Adrenal gland (tissue), 9 donors: ENCODE measurements at regions not wholly inside any gene's neighbourhood (a gene's known extent, or its start where the extent isn't known, plus 50 kb on each side); places are given as distances from the start of the nearest gene placed in this dataset.

ENCODE experiments used
- DNase-seq, 7 donors: peaks; one replicate each; pipeline ENCODE4 v3.0.0-alpha.2; 2019 to 2020
- H3K27ac ChIP-seq, 5 donors: fragments of 200-600 bp; sonication (generic) in 4 of 5; 1 replicate in 3 of 5; 2 replicates in 2 of 5; pipeline versions ENCODE4 v1.5.1 to v1.8.0; 2016 to 2020; ENCODE audit warnings: mild to moderate bottlenecking in 1 of 5
- H3K27me3 ChIP-seq: fragments of 200-600 bp; 2 replicates; pipeline ENCODE4 v1.8.0; 2021
- H3K36me3 ChIP-seq, 2 donors: fragments of 200-600 bp; replicated peaks in 1 of 2; 1 replicate in 1 of 2; 2 replicates in 1 of 2; pipeline versions ENCODE4 v1.5.1 to v1.8.0; 2018 to 2022
- H3K4me1 ChIP-seq, 2 donors: fragments of 200-600 bp; replicated peaks in 1 of 2; 1 replicate in 1 of 2; 2 replicates in 1 of 2; pipeline versions ENCODE4 v1.5.1 to v1.8.0; 2018 to 2021
- H3K4me3 ChIP-seq, 4 donors: fragments of 200-600 bp; sonication (generic) in 3 of 4; one replicate each; pipeline ENCODE4 v1.5.1; 2016 to 2018
- H3K9me3 ChIP-seq, 3 donors: fragments of 200-600 bp; sonication (generic) in 1 of 3; replicated peaks in 1 of 3; 1 replicate in 2 of 3; 2 replicates in 1 of 3; pipeline versions ENCODE4 v1.5.1 to v1.8.0; 2016 to 2021
- CTCF ChIP-seq, 6 experiments: fragments of 450-650 bp in 4 of 6; fragments of 200-600 bp in 2 of 6; sonication (generic) in 1 of 6; IDR thresholded peaks; 1 replicate in 5 of 6; 2 replicates in 1 of 6; pipeline versions ENCODE4 v1.5.1 to v1.8.0; 2016 to 2021; ENCODE audit warnings: antibody characterized with exemption in 6 of 6, mild to moderate bottlenecking in 2 of 6, moderate library complexity in 1 of 6
- POLR2A ChIP-seq, 2 donors: fragments of 450-650 bp; IDR thresholded peaks; one replicate each; pipeline ENCODE4 v1.6.1; 2017; ENCODE audit warnings: antibody characterized with exemption in 2 of 2, mild to moderate bottlenecking in 2 of 2, moderate library complexity in 1 of 2
- WGBS, 4 donors: extraction: QIAGEN DNeasy Blood & Tissue Kit in 2 of 4; methylation state at CpG; one replicate each; pipeline versions ENCODE4 v1.1.5 to v1.1.7; 2013 to 2017; 5-methylcytosine and 5-hydroxymethylcytosine counted together
- intact Hi-C, 2 donors: fragments of 100-400 bp; cut with DNase I; formaldehyde crosslinking; loops; one replicate each; pipeline versions ENCODE4 v1.14.1 to v1.15.0; 2022 to 2023
- donor health status: healthy with polysubstance abuse.
- donor health status: Bipolar disorder and iron deficiency.
- donor health status: DM: yes; HTN: yes; CAD: no.
- donor health status: DM: no; HTN: no; CAD: no.
- donor health status: DM: no; HTN: no; CAD: no.

- TF ChIP-seq POLR2A (IDR thresholded peaks at IDR 0.05) (no peak), CTCF (IDR thresholded peaks at IDR 0.05) (no peak)
- no peak for DNase-seq
- WGBS, 4 donors: 66 to 78% (median 71%) methylated on average over 3 of the region's 3 CpGs
- Histone ChIP-seq H3K4me1 (no peaks in the 10 kb centered on the region), H3K9me3 (no peaks in the 10 kb centered on the region), H3K27me3 (no peaks in the 10 kb centered on the region), H3K36me3 (no peaks in the 10 kb centered on the region), H3K27ac (no peak overlapping the region), H3K4me3 (no peak overlapping the region)
- intact Hi-C loops: no loop called here
Measured at GRCh38 chr21:37986000-37986399, 69.7 kb upstream of the KCNJ6 start.

- intact Hi-C loops: no loop called here
- no peak overlapping the region for H3K4me3 ChIP-seq
- no peaks in the 10 kb centered on the region for H3K9me3 ChIP-seq
- no peak for TF ChIP-seq CTCF (IDR thresholded peaks at IDR 0.05)
- TF ChIP-seq POLR2A (IDR thresholded peaks at IDR 0.05): no peak
- no peaks in the 10 kb centered on the region for H3K27me3 ChIP-seq
- 63 to 68% (median 66%) methylated on average over 5 of the region's 5 CpGs for WGBS, 4 donors
- H3K27ac ChIP-seq: no peak overlapping the region
- DNase-seq: no peak
- no peaks in the 10 kb centered on the region for H3K36me3 ChIP-seq
- no peaks in the 10 kb centered on the region for H3K4me1 ChIP-seq
Measured at GRCh38 chr21:37986751-37987399, 70.6 kb upstream of the KCNJ6 start.

GRCh38 chr21:37987668-37988067, 71.4 kb upstream of the KCNJ6 start:
- Histone ChIP-seq H3K27ac (no peak overlapping the region), H3K27me3 (no peaks in the 10 kb centered on the region), H3K4me1 (no peaks in the 10 kb centered on the region), H3K9me3 (no peaks in the 10 kb centered on the region), H3K36me3 (no peaks in the 10 kb centered on the region), H3K4me3 (no peak overlapping the region)
- intact Hi-C loops: no loop called here
- 75 to 88% (median 83%) methylated on average over 5 of the region's 5 CpGs for WGBS, 4 donors
- TF ChIP-seq POLR2A (IDR thresholded peaks at IDR 0.05) (no peak), CTCF (IDR thresholded peaks at IDR 0.05) (no peak)
- no peak for DNase-seq

GRCh38 chr21:37993071-37993470, 76.8 kb upstream of the KCNJ6 start:
- intact Hi-C loops: no loop called here
- no peaks in the 10 kb centered on the region for H3K9me3 ChIP-seq

More at GRCh38 chr21:37993071-37993470, 76.8 kb upstream of the KCNJ6 start:
- 50 to 59% (median 53%) methylated on average over 1 of the region's 1 CpG for WGBS, 4 donors
- no peak overlapping the region for H3K4me3 ChIP-seq
- no peak for DNase-seq
- no peaks in the 10 kb centered on the region for H3K4me1 ChIP-seq
- peaks cover 4% of the 10 kb centered on the region for H3K27me3 ChIP-seq
- no peak overlapping the region for H3K27ac ChIP-seq
- TF ChIP-seq POLR2A (IDR thresholded peaks at IDR 0.05) (no peak), CTCF (IDR thresholded peaks at IDR 0.05) (no peak)
- H3K36me3 ChIP-seq: no peaks in the 10 kb centered on the region
